GM19193 (cell line): ENCODE measurements at regions not wholly inside any gene's neighbourhood (a gene's known extent, or its start where the extent isn't known, plus 50 kb on each side); places are given as distances from the start of the nearest gene placed in this dataset.

Source experiments
- POLR2A ChIP-seq: IDR thresholded peaks from 4 replicates; pipeline ENCODE4 v1.6.1; 2011; ENCODE audit not compliant: insufficient read depth, insufficient read length; ENCODE audit errors: extremely low read depth

- TF ChIP-seq POLR2A = no peak
Measured at GRCh38 chr3:144282313-144282712, 310.7 kb downstream of the DIPK2A start.

GRCh38 chr3:144286235-144286910, 314.8 kb downstream of the DIPK2A start:
- no peak for TF ChIP-seq POLR2A

- TF ChIP-seq POLR2A = no peak
Measured at GRCh38 chr3:144287001-144287400, 315.4 kb downstream of the DIPK2A start.

GRCh38 chr3:144289057-144289456, 317.4 kb downstream of the DIPK2A start:
- no peak for TF ChIP-seq POLR2A

- no peak for TF ChIP-seq POLR2A
Measured at GRCh38 chr3:144294659-144295538, 323.3 kb downstream of the DIPK2A start.

GRCh38 chr3:144295613-144296012, 324.0 kb downstream of the DIPK2A start:
- TF ChIP-seq POLR2A = no peak

GRCh38 chr3:144296808-144297207, 325.2 kb downstream of the DIPK2A start:
- TF ChIP-seq POLR2A = no peak

GRCh38 chr3:144301863-144302262, 330.2 kb downstream of the DIPK2A start:
- no peak for TF ChIP-seq POLR2A

GRCh38 chr3:144307951-144308350, 336.3 kb downstream of the DIPK2A start:
- no peak for TF ChIP-seq POLR2A

- no peak for TF ChIP-seq POLR2A
Measured at GRCh38 chr3:144308396-144308795, 336.8 kb downstream of the DIPK2A start.

GRCh38 chr3:144312702-144313101, 341.1 kb downstream of the DIPK2A start:
- no peak for TF ChIP-seq POLR2A

- no peak for TF ChIP-seq POLR2A
Measured at GRCh38 chr3:144314946-144315345, 343.3 kb downstream of the DIPK2A start.

- no peak for TF ChIP-seq POLR2A
Measured at GRCh38 chr3:144317961-144318360, 346.3 kb downstream of the DIPK2A start.

GRCh38 chr3:144324076-144324475, 352.5 kb downstream of the DIPK2A start:
- TF ChIP-seq POLR2A = no peak

GRCh38 chr3:144332868-144333267, 361.2 kb downstream of the DIPK2A start:
- no peak for TF ChIP-seq POLR2A

GRCh38 chr3:144341471-144341870, 369.8 kb downstream of the DIPK2A start:
- no peak for TF ChIP-seq POLR2A
